ENCODE measurements at regions not wholly inside any gene's neighbourhood (a gene's known extent, or its start where the extent isn't known, plus 50 kb on each side); places are given as distances from the start of the nearest gene placed in this dataset.

DNA sequence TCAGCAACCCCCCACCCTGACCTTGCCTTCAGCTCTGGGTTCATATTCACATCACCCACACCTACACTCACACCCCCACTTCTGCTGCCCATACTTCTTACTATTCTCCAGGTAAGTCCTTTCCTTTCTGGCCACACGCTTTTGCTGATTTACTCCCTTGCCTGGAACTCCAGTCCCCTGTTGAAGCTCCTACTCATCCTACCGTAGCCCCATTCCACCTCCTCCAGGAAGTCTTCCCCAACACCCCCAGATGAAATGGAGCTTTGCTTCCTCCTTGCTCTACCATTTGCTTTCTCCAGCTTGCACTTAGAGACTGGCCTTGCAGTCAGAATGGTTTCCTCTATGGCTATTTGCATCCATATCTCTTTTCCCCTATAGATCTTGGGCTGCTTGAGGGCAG lies 182.3 kb downstream of the MELK start:
- no peak for TF ChIP-seq SIN3A (IDR thresholded peaks at IDR 0.05; ENCODE audit: borderline replicate concordance, insufficient read depth, low read length)
- no peak for TF ChIP-seq POLR2AphosphoS5 (IDR thresholded peaks at IDR 0.05; ENCODE audit: low read depth, low read length)
- TF ChIP-seq, protein P1, sequence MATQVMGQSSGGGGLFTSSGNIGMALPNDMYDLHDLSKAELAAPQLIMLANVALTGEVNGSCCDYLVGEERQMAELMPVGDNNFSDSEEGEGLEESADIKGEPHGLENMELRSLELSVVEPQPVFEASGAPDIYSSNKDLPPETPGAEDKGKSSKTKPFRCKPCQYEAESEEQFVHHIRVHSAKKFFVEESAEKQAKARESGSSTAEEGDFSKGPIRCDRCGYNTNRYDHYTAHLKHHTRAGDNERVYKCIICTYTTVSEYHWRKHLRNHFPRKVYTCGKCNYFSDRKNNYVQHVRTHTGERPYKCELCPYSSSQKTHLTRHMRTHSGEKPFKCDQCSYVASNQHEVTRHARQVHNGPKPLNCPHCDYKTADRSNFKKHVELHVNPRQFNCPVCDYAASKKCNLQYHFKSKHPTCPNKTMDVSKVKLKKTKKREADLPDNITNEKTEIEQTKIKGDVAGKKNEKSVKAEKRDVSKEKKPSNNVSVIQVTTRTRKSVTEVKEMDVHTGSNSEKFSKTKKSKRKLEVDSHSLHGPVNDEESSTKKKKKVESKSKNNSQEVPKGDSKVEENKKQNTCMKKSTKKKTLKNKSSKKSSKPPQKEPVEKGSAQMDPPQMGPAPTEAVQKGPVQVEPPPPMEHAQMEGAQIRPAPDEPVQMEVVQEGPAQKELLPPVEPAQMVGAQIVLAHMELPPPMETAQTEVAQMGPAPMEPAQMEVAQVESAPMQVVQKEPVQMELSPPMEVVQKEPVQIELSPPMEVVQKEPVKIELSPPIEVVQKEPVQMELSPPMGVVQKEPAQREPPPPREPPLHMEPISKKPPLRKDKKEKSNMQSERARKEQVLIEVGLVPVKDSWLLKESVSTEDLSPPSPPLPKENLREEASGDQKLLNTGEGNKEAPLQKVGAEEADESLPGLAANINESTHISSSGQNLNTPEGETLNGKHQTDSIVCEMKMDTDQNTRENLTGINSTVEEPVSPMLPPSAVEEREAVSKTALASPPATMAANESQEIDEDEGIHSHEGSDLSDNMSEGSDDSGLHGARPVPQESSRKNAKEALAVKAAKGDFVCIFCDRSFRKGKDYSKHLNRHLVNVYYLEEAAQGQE (IDR thresholded peaks at IDR 0.05; ENCODE audit: insufficient read depth in 1 of 2, low read depth in 2 of 2, low read length in 2 of 2): no peak
- TF ChIP-seq FOXP2 (optimal IDR thresholded peaks at IDR 0.05; ENCODE audit: borderline replicate concordance, extremely low read depth, extremely low read length, insufficient read depth): no peak
- no peak for TF ChIP-seq TAF1 (IDR thresholded peaks at IDR 0.05; ENCODE audit: borderline replicate concordance, insufficient read depth, low read length)

DNA sequence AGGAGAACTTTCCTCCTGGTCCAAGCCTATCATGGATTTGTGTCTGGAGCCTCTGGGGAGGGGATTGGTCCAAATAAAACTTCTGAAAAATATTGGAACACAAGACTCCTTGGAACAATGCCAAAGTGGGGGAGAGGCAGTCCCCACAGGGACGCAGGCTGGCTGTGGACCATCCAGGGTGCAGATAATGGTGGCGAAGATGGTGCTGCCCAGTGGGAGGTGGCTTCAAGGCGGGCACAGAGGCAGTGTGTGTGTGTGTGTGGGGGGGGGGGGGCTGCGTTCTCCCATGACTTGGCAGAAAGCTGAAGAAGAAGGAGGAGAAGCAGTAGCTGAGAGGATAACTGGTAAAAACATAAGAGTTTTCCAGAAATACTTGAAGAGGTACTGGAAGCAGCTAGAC lies 186.4 kb downstream of the MELK start:
- TF ChIP-seq SIN3A (IDR thresholded peaks at IDR 0.05; ENCODE audit: borderline replicate concordance, insufficient read depth, low read length) (no peak), POLR2AphosphoS5 (IDR thresholded peaks at IDR 0.05; ENCODE audit: low read depth, low read length) (no peak), FOXP2 (optimal IDR thresholded peaks at IDR 0.05; ENCODE audit: borderline replicate concordance, extremely low read depth, extremely low read length, insufficient read depth) (no peak), TAF1 (IDR thresholded peaks at IDR 0.05; ENCODE audit: borderline replicate concordance, insufficient read depth, low read length) (no peak)
- TF ChIP-seq, protein P1 (IDR thresholded peaks at IDR 0.05; ENCODE audit: insufficient read depth in 1 of 2, low read depth in 2 of 2, low read length in 2 of 2): no peak

DNA sequence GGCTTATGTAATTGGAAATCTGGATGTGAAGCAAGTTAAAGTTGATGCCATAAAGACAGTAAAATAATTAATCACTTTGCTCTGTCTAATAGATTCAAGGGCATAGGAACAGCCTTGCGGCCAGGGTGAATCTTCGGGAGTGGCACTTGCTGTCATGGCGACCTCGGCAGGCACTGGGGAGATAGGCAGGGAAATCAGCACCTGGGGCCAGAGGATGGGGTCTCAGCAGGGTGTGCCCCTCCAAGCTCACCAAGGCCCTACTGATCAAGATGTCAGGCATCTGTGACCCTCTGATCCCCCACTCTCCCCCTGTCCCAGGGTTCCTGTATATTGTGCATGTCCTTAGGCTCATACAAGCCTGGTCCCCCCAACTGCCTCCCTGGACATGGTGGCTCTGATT lies 187.3 kb downstream of the MELK start:
- TF ChIP-seq TAF1 (IDR thresholded peaks at IDR 0.05; ENCODE audit: borderline replicate concordance, insufficient read depth, low read length): no peak
- no peak for TF ChIP-seq POLR2AphosphoS5 (IDR thresholded peaks at IDR 0.05; ENCODE audit: low read depth, low read length)
- TF ChIP-seq FOXP2 (optimal IDR thresholded peaks at IDR 0.05; ENCODE audit: borderline replicate concordance, extremely low read depth, extremely low read length, insufficient read depth): no peak
- TF ChIP-seq SIN3A (IDR thresholded peaks at IDR 0.05; ENCODE audit: borderline replicate concordance, insufficient read depth, low read length): no peak
- TF ChIP-seq, protein P1 (IDR thresholded peaks at IDR 0.05; ENCODE audit: insufficient read depth in 1 of 2, low read depth in 2 of 2, low read length in 2 of 2): no peak

DNA sequence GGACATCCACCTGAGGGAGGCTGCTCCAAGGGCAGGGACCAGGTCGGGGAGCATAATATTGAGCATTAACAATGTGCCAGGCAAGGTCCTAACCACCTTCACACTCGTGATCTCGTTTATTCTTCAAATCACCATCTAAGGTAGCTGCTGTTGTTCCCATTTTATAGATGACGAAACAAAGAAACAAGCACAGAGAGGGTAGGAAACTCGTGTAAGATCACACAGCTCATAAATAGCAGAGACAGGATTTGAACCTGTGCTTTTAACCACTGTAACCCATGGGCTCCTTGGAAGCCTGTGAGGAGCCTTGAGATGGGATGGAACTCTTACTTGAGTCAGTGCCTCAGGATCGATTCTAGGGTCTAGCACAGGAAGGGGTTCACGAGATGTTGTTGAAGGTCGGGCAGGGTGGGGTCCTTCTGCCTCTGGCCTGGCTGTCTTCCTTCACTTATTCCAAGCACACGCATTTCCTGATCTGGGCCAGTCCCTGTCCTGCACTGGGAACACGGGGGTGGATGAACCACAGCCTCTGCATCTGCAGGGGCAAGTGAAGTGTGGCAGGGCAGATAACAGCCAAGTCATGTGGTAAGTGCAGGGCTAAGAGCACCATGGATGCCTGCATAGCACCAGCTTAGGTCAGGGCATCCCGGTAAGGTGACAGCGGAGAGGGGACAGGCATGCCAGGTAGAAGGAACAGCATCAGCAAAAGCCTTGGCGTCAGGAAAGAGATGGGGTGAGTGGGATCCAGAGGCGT lies 188.1 kb downstream of the MELK start:
- TF ChIP-seq SIN3A (IDR thresholded peaks at IDR 0.05; ENCODE audit: borderline replicate concordance, insufficient read depth, low read length) (no peak), FOXP2 (optimal IDR thresholded peaks at IDR 0.05; ENCODE audit: borderline replicate concordance, extremely low read depth, extremely low read length, insufficient read depth) (no peak), TAF1 (IDR thresholded peaks at IDR 0.05; ENCODE audit: borderline replicate concordance, insufficient read depth, low read length) (no peak), POLR2AphosphoS5 (IDR thresholded peaks at IDR 0.05; ENCODE audit: low read depth, low read length) (no peak)
- TF ChIP-seq, protein P1 (IDR thresholded peaks at IDR 0.05; ENCODE audit: insufficient read depth in 1 of 2, low read depth in 2 of 2, low read length in 2 of 2): no peak

All from PFSK-1 (cell line).